Osteoblast (primary cell): ENCODE measurements at regions not wholly inside any gene's neighbourhood (a gene's known extent, or its start where the extent isn't known, plus 50 kb on each side); places are given as distances from the start of the nearest gene placed in this dataset.

Experiments
- DNase-seq: peaks from one replicate; pipeline ENCODE4 v3.0.0; 2011; ENCODE audit warnings: low spot score, mixed read lengths; ENCODE audit not compliant: insufficient read length; ENCODE audit errors: missing footprints
- H2AFZ ChIP-seq: 2 replicates; pipeline ENCODE4 v1.6.0; 2011; ENCODE audit warnings: mild to moderate bottlenecking, low read length
- H3K27ac ChIP-seq: 2 replicates; pipeline ENCODE4 v1.5.1; 2011; ENCODE audit warnings: mild to moderate bottlenecking, low read depth, low read length, moderate library complexity
- H3K27me3 ChIP-seq: 2 replicates; pipeline ENCODE4 v1.6.0; 2012; ENCODE audit warnings: mild to moderate bottlenecking, control low read depth, inconsistent platforms, low read length, moderate library complexity; ENCODE audit not compliant: insufficient read depth
- H3K36me3 ChIP-seq: 2 replicates; pipeline ENCODE4 v1.5.1; 2011; ENCODE audit warnings: mild to moderate bottlenecking, low read length, control low read depth, moderate library complexity; ENCODE audit not compliant: insufficient read depth
- H3K4me1 ChIP-seq: 2 replicates; pipeline ENCODE4 v1.5.1; 2011; ENCODE audit warnings: mild to moderate bottlenecking, low read length, control low read depth, moderate library complexity; ENCODE audit not compliant: insufficient read depth
- H3K4me2 ChIP-seq: 2 replicates; pipeline ENCODE4 v1.6.0; 2011; ENCODE audit warnings: mild to moderate bottlenecking, low read length; ENCODE audit not compliant: insufficient read depth
- H3K4me3 ChIP-seq: fragments of 200-600 bp; sonication (generic); 3 replicates; pipeline ENCODE4 v1.5.1; 2012; ENCODE audit warnings: mild to moderate bottlenecking, low read length, inconsistent platforms; ENCODE audit not compliant: insufficient read depth
- H3K79me2 ChIP-seq: 2 replicates; pipeline ENCODE4 v1.6.0; 2012; ENCODE audit warnings: mild to moderate bottlenecking, low read length, control low read depth, inconsistent platforms; ENCODE audit not compliant: insufficient read depth
- H3K9me3 ChIP-seq: 2 replicates; pipeline ENCODE4 v1.5.1; 2011; ENCODE audit warnings: low read depth, low read length, control low read depth
- H4K20me1 ChIP-seq: 2 replicates; pipeline ENCODE4 v1.6.0; 2012; ENCODE audit warnings: mild to moderate bottlenecking, low read length, control low read depth; ENCODE audit not compliant: insufficient read depth
- TF ChIP-seq, protein P1 (sequence below): IDR thresholded peaks from 2 replicates; pipeline ENCODE4 v1.5.1; 2011; ENCODE audit warnings: mild to moderate bottlenecking, low read depth, low read length, moderate library complexity; ENCODE audit errors: extremely low read depth

GRCh38 chr9:115513148-115513547, 395.2 kb upstream of the TNC start:
- H4K20me1 ChIP-seq, result no peaks in the 10 kb centered on the region
- no peak overlapping the region for H3K4me3 ChIP-seq
- no peaks in the 10 kb centered on the region for H3K9me3 ChIP-seq
- no peak overlapping the region for H2AFZ ChIP-seq
- no peak overlapping the region for H3K27ac ChIP-seq
- DNase-seq, result no peak
- H3K4me1 ChIP-seq, result peaks cover 11% of the 10 kb centered on the region
- H3K79me2 ChIP-seq, result no peaks in the 10 kb centered on the region
- TF ChIP-seq, protein P1, sequence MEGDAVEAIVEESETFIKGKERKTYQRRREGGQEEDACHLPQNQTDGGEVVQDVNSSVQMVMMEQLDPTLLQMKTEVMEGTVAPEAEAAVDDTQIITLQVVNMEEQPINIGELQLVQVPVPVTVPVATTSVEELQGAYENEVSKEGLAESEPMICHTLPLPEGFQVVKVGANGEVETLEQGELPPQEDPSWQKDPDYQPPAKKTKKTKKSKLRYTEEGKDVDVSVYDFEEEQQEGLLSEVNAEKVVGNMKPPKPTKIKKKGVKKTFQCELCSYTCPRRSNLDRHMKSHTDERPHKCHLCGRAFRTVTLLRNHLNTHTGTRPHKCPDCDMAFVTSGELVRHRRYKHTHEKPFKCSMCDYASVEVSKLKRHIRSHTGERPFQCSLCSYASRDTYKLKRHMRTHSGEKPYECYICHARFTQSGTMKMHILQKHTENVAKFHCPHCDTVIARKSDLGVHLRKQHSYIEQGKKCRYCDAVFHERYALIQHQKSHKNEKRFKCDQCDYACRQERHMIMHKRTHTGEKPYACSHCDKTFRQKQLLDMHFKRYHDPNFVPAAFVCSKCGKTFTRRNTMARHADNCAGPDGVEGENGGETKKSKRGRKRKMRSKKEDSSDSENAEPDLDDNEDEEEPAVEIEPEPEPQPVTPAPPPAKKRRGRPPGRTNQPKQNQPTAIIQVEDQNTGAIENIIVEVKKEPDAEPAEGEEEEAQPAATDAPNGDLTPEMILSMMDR, result no peak
- H3K36me3 ChIP-seq, result no peaks in the 10 kb centered on the region
- H3K27me3 ChIP-seq, result no peaks in the 10 kb centered on the region
- no peak overlapping the region for H3K4me2 ChIP-seq

GRCh38 chr9:115514454-115514853, 396.5 kb upstream of the TNC start:
- Histone ChIP-seq H3K79me2 (no peaks in the 10 kb centered on the region), H3K27ac (no peak overlapping the region), H3K27me3 (no peaks in the 10 kb centered on the region), H3K4me1 (peaks cover 15% of the 10 kb centered on the region), H3K4me3 (no peak overlapping the region), H3K36me3 (no peaks in the 10 kb centered on the region), H3K9me3 (no peaks in the 10 kb centered on the region), H4K20me1 (no peaks in the 10 kb centered on the region), H2AFZ (no peak overlapping the region), H3K4me2 (no peak overlapping the region)
- DNase-seq, result no peak
- TF ChIP-seq, protein P1, result no peak

GRCh38 chr9:115517335-115518075, 399.5 kb upstream of the TNC start:
- Histone ChIP-seq H3K9me3 (no peaks in the 10 kb centered on the region), H3K4me2 (peak overlapping the region; percentile 20), H3K36me3 (no peaks in the 10 kb centered on the region), H3K79me2 (no peaks in the 10 kb centered on the region), H3K4me1 (peaks cover 15% of the 10 kb centered on the region), H4K20me1 (no peaks in the 10 kb centered on the region), H3K27ac (peak overlapping the region; percentile 54), H2AFZ (no peak overlapping the region), H3K27me3 (no peaks in the 10 kb centered on the region), H3K4me3 (no peak overlapping the region)
- peak; percentile 53 for DNase-seq
- TF ChIP-seq, protein P1, result no peak

GRCh38 chr9:115520646-115521045, 402.7 kb upstream of the TNC start:
- no peak for DNase-seq
- TF ChIP-seq, protein P1, result no peak
- peaks cover 23% of the 10 kb centered on the region for H3K4me1 ChIP-seq

More at GRCh38 chr9:115520646-115521045, 402.7 kb upstream of the TNC start:
- Histone ChIP-seq H3K27ac (no peak overlapping the region), H3K79me2 (no peaks in the 10 kb centered on the region), H4K20me1 (no peaks in the 10 kb centered on the region), H3K36me3 (no peaks in the 10 kb centered on the region), H3K27me3 (no peaks in the 10 kb centered on the region), H3K4me3 (no peak overlapping the region), H3K9me3 (no peaks in the 10 kb centered on the region), H3K4me2 (no peak overlapping the region), H2AFZ (no peak overlapping the region)
